Adrenal gland (tissue), 5 donors: ENCODE measurements at regions not wholly inside any gene's neighbourhood (a gene's known extent, or its start where the extent isn't known, plus 50 kb on each side); places are given as distances from the start of the nearest gene placed in this dataset.

ENCODE experiments used
- CTCF ChIP-seq, 6 experiments: fragments of 450-650 bp in 4 of 6; fragments of 200-600 bp in 2 of 6; sonication (generic) in 1 of 6; IDR thresholded peaks; 1 replicate in 5 of 6; 2 replicates in 1 of 6; pipeline versions ENCODE4 v1.5.1 to v1.8.0; 2016 to 2021; ENCODE audit warnings: antibody characterized with exemption in 6 of 6, mild to moderate bottlenecking in 2 of 6, moderate library complexity in 1 of 6
- POLR2A ChIP-seq, 2 donors: fragments of 450-650 bp; IDR thresholded peaks; one replicate each; pipeline ENCODE4 v1.6.1; 2017; ENCODE audit warnings: antibody characterized with exemption in 2 of 2, mild to moderate bottlenecking in 2 of 2, moderate library complexity in 1 of 2
- donor health status: DM: no; HTN: no; CAD: no.

- TF ChIP-seq CTCF (IDR thresholded peaks at IDR 0.05) (no peak), POLR2A (IDR thresholded peaks at IDR 0.05) (no peak)
These were observed 138.8 kb upstream of the WNT4 start for GRCh38 chr1:22281521-22282363.
